T47D (cell line): ENCODE measurements at regions not wholly inside any gene's neighbourhood (a gene's known extent, or its start where the extent isn't known, plus 50 kb on each side); places are given as distances from the start of the nearest gene placed in this dataset.
"Not testable (repeated sequence)": the region's sequence is repeated elsewhere in the genome, so short reads cannot be mapped to it uniquely, and the experiment has no call there.

ENCODE experiments used
- DNase-seq, 2 experiments: peaks; one replicate each; pipeline versions ENCODE4 v3.0.0 to v3.0.0-alpha.2; 2011 to 2012; ENCODE audit warnings: low read depth in 1 of 2, low spot score in 1 of 2
- JUND ChIP-seq: IDR thresholded peaks from 2 replicates; pipeline ENCODE4 v1.6.1; 2012; ENCODE audit warnings: low read depth
- in situ Hi-C: cut with HindIII; loops from 2 replicates; pipeline ENCODE4 v1.10.0; 2016; ENCODE audit warnings: low sequenced_read_pairs, low pct_unique_long_range_greater_than_20kb

- no peak for TF ChIP-seq JUND
- in situ Hi-C loops, result no loop called here
- no peak for DNase-seq
Observed at GRCh38 chr15:69868756-69869155, 229.0 kb downstream of the TLE3 start.

GRCh38 chr15:69869291-69869690 is 228.4 kb downstream of the TLE3 start:
- in situ Hi-C loops, result no loop called here
- no peak for TF ChIP-seq JUND
- DNase-seq, result peak in 1 of 2 experiments; percentile 24

- DNase-seq, result no peak
- TF ChIP-seq JUND, result no peak
- in situ Hi-C loops, result no loop called here
Observed at GRCh38 chr15:69869881-69870505, 227.7 kb downstream of the TLE3 start.

GRCh38 chr15:69871511-69872134 is 226.1 kb downstream of the TLE3 start:
- TF ChIP-seq JUND, result no peak
- in situ Hi-C loops, result no loop called here

GRCh38 chr15:69873807-69874206 is 223.9 kb downstream of the TLE3 start:
- DNase-seq, result no peak
- in situ Hi-C loops, result no loop called here
- TF ChIP-seq JUND, result no peak

More at GRCh38 chr15:69871511-69872134, 226.1 kb downstream of the TLE3 start:
- DNase-seq, result no peak

- no peak for TF ChIP-seq JUND
- no peak for DNase-seq
- in situ Hi-C loops, result no loop called here
Observed at GRCh38 chr15:69874321-69874720, 223.4 kb downstream of the TLE3 start.

- in situ Hi-C loops, result no loop called here
- TF ChIP-seq JUND, result no peak
- no peak for DNase-seq
Observed at GRCh38 chr15:69876064-69876940, 221.4 kb downstream of the TLE3 start.

GRCh38 chr15:69879963-69880362 is 217.8 kb downstream of the TLE3 start:
- in situ Hi-C loops, DNase-seq: not testable (repeated sequence)

- TF ChIP-seq JUND, result no peak
- in situ Hi-C loops, result no loop called here
Observed at GRCh38 chr15:69880571-69881301, 217.0 kb downstream of the TLE3 start.

GRCh38 chr15:69881302-69881670 is 216.4 kb downstream of the TLE3 start:
- DNase-seq, result no peak
- TF ChIP-seq JUND, result no peak
- in situ Hi-C loops, result no loop called here

More at GRCh38 chr15:69880571-69881301, 217.0 kb downstream of the TLE3 start:
- no peak for DNase-seq

- in situ Hi-C loops, result no loop called here
- DNase-seq, result no peak
Observed at GRCh38 chr15:69881766-69882165, 216.0 kb downstream of the TLE3 start.

GRCh38 chr15:69883306-69883705 is 214.4 kb downstream of the TLE3 start:
- no peak for TF ChIP-seq JUND
- no peak for DNase-seq
- in situ Hi-C loops, result no loop called here

More at GRCh38 chr15:69881766-69882165, 216.0 kb downstream of the TLE3 start:
- TF ChIP-seq JUND, result no peak
